ENCODE measurements at regions not wholly inside any gene's neighbourhood (a gene's known extent, or its start where the extent isn't known, plus 50 kb on each side); places are given as distances from the start of the nearest gene placed in this dataset.

- Histone ChIP-seq H3K27ac (no peak overlapping the region), H3K27me3 (peaks cover 0 to 57% of the 10 kb centered on the region in 2 donors), H3K4me1 (peaks cover 0 to 58% (median 10%) of the 10 kb centered on the region in 4 donors), H3K9me3 (no peaks in the 10 kb centered on the region), H3K4me3 (peak overlapping the region; percentile 24 to 57 (median 37)), H3K36me3 (no peaks in the 10 kb centered on the region)
- TF ChIP-seq CTCF (IDR thresholded peaks at IDR 0.05) (no peak), POLR2A (IDR thresholded peaks at IDR 0.05) (no peak)
- no peak for DNase-seq
Observed at GRCh38 chr5:50967009-50967562, 300.6 kb downstream of the PARP8 start.

- Histone ChIP-seq H3K36me3 (no peaks in the 10 kb centered on the region), H3K27ac (no peak overlapping the region), H3K27me3 (peaks cover 0 to 57% of the 10 kb centered on the region in 2 donors), H3K4me3 (peak overlapping the region; percentile 24 to 57 (median 37)), H3K4me1 (peaks cover 0 to 58% (median 10%) of the 10 kb centered on the region in 4 donors), H3K9me3 (no peaks in the 10 kb centered on the region)
- TF ChIP-seq CTCF (IDR thresholded peaks at IDR 0.05): no peak
- no peak for TF ChIP-seq POLR2A (IDR thresholded peaks at IDR 0.05)
- peak in 1 of 3 donors; percentile 58 for DNase-seq
Observed at GRCh38 chr5:50967563-50968355, 301.3 kb downstream of the PARP8 start.

- DNase-seq: no peak
- no peaks in the 10 kb centered on the region for H3K36me3 ChIP-seq
- no peaks in the 10 kb centered on the region for H3K9me3 ChIP-seq
- H3K27ac ChIP-seq: no peak overlapping the region
- peaks cover 0 to 51% (median 10%) of the 10 kb centered on the region in 4 donors for H3K4me1 ChIP-seq
- peaks cover 0 to 53% of the 10 kb centered on the region in 2 donors for H3K27me3 ChIP-seq
- peak overlapping the region in 2 of 4 donors; percentile 49 to 57 for H3K4me3 ChIP-seq
- TF ChIP-seq CTCF (IDR thresholded peaks at IDR 0.05) (no peak), POLR2A (IDR thresholded peaks at IDR 0.05) (no peak)
Observed at GRCh38 chr5:50968356-50969149, 302.1 kb downstream of the PARP8 start.

GRCh38 chr5:50969151-50970031, 303.0 kb downstream of the PARP8 start:
- H3K4me1 ChIP-seq: peaks cover 0 to 43% (median 7%) of the 10 kb centered on the region in 4 donors
- DNase-seq: no peak
- peak overlapping the region in 3 of 4 donors; percentile 5 to 49 (median 20) for H3K4me3 ChIP-seq
- no peak overlapping the region for H3K27ac ChIP-seq
- H3K9me3 ChIP-seq: no peaks in the 10 kb centered on the region
- TF ChIP-seq CTCF (IDR thresholded peaks at IDR 0.05): no peak
- no peak for TF ChIP-seq POLR2A (IDR thresholded peaks at IDR 0.05)
- peaks cover 0 to 44% of the 10 kb centered on the region in 2 donors for H3K27me3 ChIP-seq
- no peaks in the 10 kb centered on the region for H3K36me3 ChIP-seq

- TF ChIP-seq CTCF (IDR thresholded peaks at IDR 0.05) (no peak), POLR2A (IDR thresholded peaks at IDR 0.05) (no peak)
- no peak for DNase-seq
Observed at GRCh38 chr5:50975840-50976239, 309.4 kb downstream of the PARP8 start.

More at GRCh38 chr5:50975840-50976239, 309.4 kb downstream of the PARP8 start:
- Histone ChIP-seq H3K36me3 (no peaks in the 10 kb centered on the region), H3K4me1 (no peaks in the 10 kb centered on the region), H3K27ac (no peak overlapping the region), H3K4me3 (no peak overlapping the region), H3K27me3 (no peaks in the 10 kb centered on the region), H3K9me3 (no peaks in the 10 kb centered on the region)
